ENCODE measurements at regions not wholly inside any gene's neighbourhood (a gene's known extent, or its start where the extent isn't known, plus 50 kb on each side); places are given as distances from the start of the nearest gene placed in this dataset.
"Not testable (repeated sequence)": the region's sequence is repeated elsewhere in the genome, so short reads cannot be mapped to it uniquely, and the experiment has no call there.

DNA sequence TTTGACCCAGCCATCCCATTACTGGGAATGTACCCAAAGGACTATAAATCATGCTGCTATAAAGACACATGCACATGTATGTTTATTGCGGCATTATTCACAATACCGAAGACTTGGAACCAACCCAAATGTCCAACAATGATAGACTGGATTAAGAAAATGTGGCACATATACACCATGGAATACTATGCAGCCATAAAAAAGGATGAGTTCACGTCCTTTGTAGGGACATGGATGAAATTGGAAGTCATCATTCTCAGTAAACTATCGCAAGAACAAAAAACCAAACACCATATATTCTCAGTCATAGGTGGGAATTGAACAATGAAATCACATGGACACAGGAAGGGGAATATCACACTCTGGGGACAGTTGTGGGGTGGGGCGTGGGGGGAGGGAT lies 170.4 kb downstream of the PPP1R3A start:
- TF ChIP-seq ZFP30 (CRISPR knock-in tag; IDR thresholded peaks at IDR 0.05); BACH2 (CRISPR knock-in tag; IDR thresholded peaks at IDR 0.05; ENCODE audit: borderline replicate concordance); PPARA (CRISPR knock-in tag; IDR thresholded peaks at IDR 0.05; ENCODE audit: borderline replicate concordance); ARNTL (CRISPR knock-in tag; IDR thresholded peaks at IDR 0.05; ENCODE audit: borderline replicate concordance, low read depth); GLIS3 (CRISPR knock-in tag; IDR thresholded peaks at IDR 0.05): not testable (repeated sequence)
- TF ChIP-seq, protein P1, sequence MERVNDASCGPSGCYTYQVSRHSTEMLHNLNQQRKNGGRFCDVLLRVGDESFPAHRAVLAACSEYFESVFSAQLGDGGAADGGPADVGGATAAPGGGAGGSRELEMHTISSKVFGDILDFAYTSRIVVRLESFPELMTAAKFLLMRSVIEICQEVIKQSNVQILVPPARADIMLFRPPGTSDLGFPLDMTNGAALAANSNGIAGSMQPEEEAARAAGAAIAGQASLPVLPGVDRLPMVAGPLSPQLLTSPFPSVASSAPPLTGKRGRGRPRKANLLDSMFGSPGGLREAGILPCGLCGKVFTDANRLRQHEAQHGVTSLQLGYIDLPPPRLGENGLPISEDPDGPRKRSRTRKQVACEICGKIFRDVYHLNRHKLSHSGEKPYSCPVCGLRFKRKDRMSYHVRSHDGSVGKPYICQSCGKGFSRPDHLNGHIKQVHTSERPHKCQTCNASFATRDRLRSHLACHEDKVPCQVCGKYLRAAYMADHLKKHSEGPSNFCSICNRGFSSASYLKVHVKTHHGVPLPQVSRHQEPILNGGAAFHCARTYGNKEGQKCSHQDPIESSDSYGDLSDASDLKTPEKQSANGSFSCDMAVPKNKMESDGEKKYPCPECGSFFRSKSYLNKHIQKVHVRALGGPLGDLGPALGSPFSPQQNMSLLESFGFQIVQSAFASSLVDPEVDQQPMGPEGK (CRISPR knock-in tag; IDR thresholded peaks at IDR 0.05; ENCODE audit: borderline replicate concordance) = not testable (repeated sequence)
- TF ChIP-seq, protein P2, sequence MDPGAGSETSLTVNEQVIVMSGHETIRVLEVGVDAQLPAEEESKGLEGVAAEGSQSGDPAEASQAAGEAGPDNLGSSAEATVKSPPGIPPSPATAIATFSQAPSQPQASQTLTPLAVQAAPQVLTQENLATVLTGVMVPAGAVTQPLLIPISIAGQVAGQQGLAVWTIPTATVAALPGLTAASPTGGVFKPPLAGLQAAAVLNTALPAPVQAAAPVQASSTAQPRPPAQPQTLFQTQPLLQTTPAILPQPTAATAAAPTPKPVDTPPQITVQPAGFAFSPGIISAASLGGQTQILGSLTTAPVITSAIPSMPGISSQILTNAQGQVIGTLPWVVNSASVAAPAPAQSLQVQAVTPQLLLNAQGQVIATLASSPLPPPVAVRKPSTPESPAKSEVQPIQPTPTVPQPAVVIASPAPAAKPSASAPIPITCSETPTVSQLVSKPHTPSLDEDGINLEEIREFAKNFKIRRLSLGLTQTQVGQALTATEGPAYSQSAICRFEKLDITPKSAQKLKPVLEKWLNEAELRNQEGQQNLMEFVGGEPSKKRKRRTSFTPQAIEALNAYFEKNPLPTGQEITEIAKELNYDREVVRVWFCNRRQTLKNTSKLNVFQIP (CRISPR knock-in tag; IDR thresholded peaks at IDR 0.05; ENCODE audit: borderline replicate concordance, low read depth) = not testable (repeated sequence)
